HG02840 (cell line): ENCODE measurements at regions not wholly inside any gene's neighbourhood (a gene's known extent, or its start where the extent isn't known, plus 50 kb on each side); places are given as distances from the start of the nearest gene placed in this dataset.
"Not testable (repeated sequence)": the region's sequence is repeated elsewhere in the genome, so short reads cannot be mapped to it uniquely, and the experiment has no call there.

ENCODE experiments used
- ATAC-seq: cut with Tn5 transposase; IDR thresholded peaks from one replicate; pipeline ENCODE4 v1.9.1; 2021; ENCODE audit warnings: mild to moderate bottlenecking, moderate library complexity, moderate number of reproducible peaks; ENCODE audit not compliant: unreplicated experiment, low FRiP score

GRCh38 chr3:88398581-88398980, 248.8 kb downstream of the C3orf38 start:
- ATAC-seq = no peak

GRCh38 chr3:88403319-88403718, 253.6 kb downstream of the C3orf38 start:
- ATAC-seq = no peak

GRCh38 chr3:88408097-88408496, 258.3 kb downstream of the C3orf38 start:
- ATAC-seq = no peak

- ATAC-seq = no peak
Observed at GRCh38 chr3:88408935-88409334, 259.2 kb downstream of the C3orf38 start.

- no peak for ATAC-seq
Observed at GRCh38 chr3:88410259-88410658, 260.5 kb downstream of the C3orf38 start.

GRCh38 chr3:88412346-88412745, 262.6 kb downstream of the C3orf38 start:
- no peak for ATAC-seq

- no peak for ATAC-seq
Observed at GRCh38 chr3:88416436-88416835, 266.7 kb downstream of the C3orf38 start.

GRCh38 chr3:88418219-88418618, 268.5 kb downstream of the C3orf38 start:
- no peak for ATAC-seq

- peak; percentile 92 for ATAC-seq
Observed at GRCh38 chr3:88433568-88433967, 283.8 kb downstream of the C3orf38 start.

- ATAC-seq = peak; percentile 33
Observed at GRCh38 chr3:88434001-88434400, 284.2 kb downstream of the C3orf38 start.

- ATAC-seq = no peak
Observed at GRCh38 chr3:88440701-88441100, 290.9 kb downstream of the C3orf38 start.

GRCh38 chr3:88443066-88443465, 293.3 kb downstream of the C3orf38 start:
- no peak for ATAC-seq

- ATAC-seq = no peak
Observed at GRCh38 chr3:88444251-88444650, 294.5 kb downstream of the C3orf38 start.

- no peak for ATAC-seq
Observed at GRCh38 chr3:88452228-88452627, 302.5 kb downstream of the C3orf38 start.

- ATAC-seq = no peak
Observed at GRCh38 chr3:88460369-88460768, 310.6 kb downstream of the C3orf38 start.

- no peak for ATAC-seq
Observed at GRCh38 chr3:88462230-88462629, 312.5 kb downstream of the C3orf38 start.

GRCh38 chr3:88467191-88467590, 317.4 kb downstream of the C3orf38 start:
- ATAC-seq = no peak

GRCh38 chr3:88469216-88469615, 319.5 kb downstream of the C3orf38 start:
- ATAC-seq = no peak

GRCh38 chr3:88478460-88478859, 328.7 kb downstream of the C3orf38 start:
- ATAC-seq = no peak

GRCh38 chr3:88480822-88481221, 331.1 kb downstream of the C3orf38 start:
- no peak for ATAC-seq

GRCh38 chr3:88485001-88485400, 335.2 kb downstream of the C3orf38 start:
- no peak for ATAC-seq

- not testable (repeated sequence) for ATAC-seq
Observed at GRCh38 chr3:88508818-88509217, 359.1 kb downstream of the C3orf38 start.

GRCh38 chr3:88509582-88509981, 359.8 kb downstream of the C3orf38 start:
- ATAC-seq = no peak
